Spleen (tissue), 7 donors: ENCODE measurements at regions not wholly inside any gene's neighbourhood (a gene's known extent, or its start where the extent isn't known, plus 50 kb on each side); places are given as distances from the start of the nearest gene placed in this dataset.
"Not testable (repeated sequence)": the region's sequence is repeated elsewhere in the genome, so short reads cannot be mapped to it uniquely, and the experiment has no call there.

ENCODE experiments used
- POLR2A ChIP-seq, 3 donors: fragments of 450-650 bp; IDR thresholded peaks; one replicate each; pipeline ENCODE4 v1.5.1; 2017; ENCODE audit warnings: antibody characterized with exemption in 3 of 3, mild to moderate bottlenecking in 1 of 3
- TF ChIP-seq, protein P1 (sequence below), 11 experiments: fragments of 200-600 bp in 7 of 11; fragments of 450-650 bp in 4 of 11; sonication (generic) in 4 of 11; IDR thresholded peaks in 8 of 11; conservative IDR thresholded peaks in 3 of 11; 1 replicate in 7 of 11; 2 replicates in 4 of 11; pipeline versions ENCODE4 v1.4.0 to v1.8.0; 2016 to 2021; ENCODE audit warnings: antibody characterized with exemption in 11 of 11, inconsistent platforms in 4 of 11, mild to moderate bottlenecking in 1 of 11
- donor health status: DM: no; HTN: no; CAD: no; lungs with moderate emphysema.
- donor health status: DM: no; HTN: no; CAD: no.
- donor health status: DM: no; HTN: no; CAD: no.

DNA sequence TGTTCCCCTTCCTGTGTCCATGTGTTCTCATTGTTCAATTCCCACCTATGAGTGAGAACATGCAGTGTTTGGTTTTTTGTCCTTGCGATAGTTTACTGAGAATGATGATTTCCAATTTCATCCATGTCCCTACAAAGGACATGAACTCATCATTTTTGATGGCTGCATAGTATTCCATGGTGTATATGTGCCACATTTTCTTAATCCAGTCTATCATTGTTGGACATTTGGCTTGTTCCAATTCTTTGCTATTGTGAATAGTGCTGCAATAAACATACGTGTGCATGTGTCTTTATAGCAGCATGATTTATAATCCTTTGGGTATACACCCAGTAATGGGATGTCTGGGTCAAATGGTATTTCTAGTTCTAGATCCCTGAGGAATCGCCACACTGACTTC, 712.5 kb upstream of the ADGRB3 start:
- TF ChIP-seq, protein P1, sequence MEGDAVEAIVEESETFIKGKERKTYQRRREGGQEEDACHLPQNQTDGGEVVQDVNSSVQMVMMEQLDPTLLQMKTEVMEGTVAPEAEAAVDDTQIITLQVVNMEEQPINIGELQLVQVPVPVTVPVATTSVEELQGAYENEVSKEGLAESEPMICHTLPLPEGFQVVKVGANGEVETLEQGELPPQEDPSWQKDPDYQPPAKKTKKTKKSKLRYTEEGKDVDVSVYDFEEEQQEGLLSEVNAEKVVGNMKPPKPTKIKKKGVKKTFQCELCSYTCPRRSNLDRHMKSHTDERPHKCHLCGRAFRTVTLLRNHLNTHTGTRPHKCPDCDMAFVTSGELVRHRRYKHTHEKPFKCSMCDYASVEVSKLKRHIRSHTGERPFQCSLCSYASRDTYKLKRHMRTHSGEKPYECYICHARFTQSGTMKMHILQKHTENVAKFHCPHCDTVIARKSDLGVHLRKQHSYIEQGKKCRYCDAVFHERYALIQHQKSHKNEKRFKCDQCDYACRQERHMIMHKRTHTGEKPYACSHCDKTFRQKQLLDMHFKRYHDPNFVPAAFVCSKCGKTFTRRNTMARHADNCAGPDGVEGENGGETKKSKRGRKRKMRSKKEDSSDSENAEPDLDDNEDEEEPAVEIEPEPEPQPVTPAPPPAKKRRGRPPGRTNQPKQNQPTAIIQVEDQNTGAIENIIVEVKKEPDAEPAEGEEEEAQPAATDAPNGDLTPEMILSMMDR (IDR thresholded peaks at IDR 0.05 in 8 of 11, conservative IDR thresholded peaks at IDR 0.05 in 3 of 11), result not testable (repeated sequence)
- not testable (repeated sequence) for TF ChIP-seq POLR2A (IDR thresholded peaks at IDR 0.05)
